HUDEP-2 (cell line): ENCODE measurements at regions not wholly inside any gene's neighbourhood (a gene's known extent, or its start where the extent isn't known, plus 50 kb on each side); places are given as distances from the start of the nearest gene placed in this dataset.
A peak's percentile ranks its signal among the peaks of the same experiment; 100 is the strongest.

Source experiments
- DNase-seq, 76 experiments: peaks; one replicate each; lab custom pipeline; 2025; ENCODE audit not compliant: unreplicated experiment in 76 of 76; lab: John Stamatoyannopoulos, UW

GRCh38 chr19:33946535-33947264, 150.0 kb downstream of the KCTD15 start:
- DNase-seq: no peak

- DNase-seq: peak in 3 of 76 experiments; percentile 2 to 17 (median 5)
Observed at GRCh38 chr19:33947265-33947964, 150.7 kb downstream of the KCTD15 start.

- DNase-seq: no peak
Observed at GRCh38 chr19:33948651-33949335, 152.1 kb downstream of the KCTD15 start.

GRCh38 chr19:33950091-33950750, 153.6 kb downstream of the KCTD15 start:
- DNase-seq: no peak

DNA sequence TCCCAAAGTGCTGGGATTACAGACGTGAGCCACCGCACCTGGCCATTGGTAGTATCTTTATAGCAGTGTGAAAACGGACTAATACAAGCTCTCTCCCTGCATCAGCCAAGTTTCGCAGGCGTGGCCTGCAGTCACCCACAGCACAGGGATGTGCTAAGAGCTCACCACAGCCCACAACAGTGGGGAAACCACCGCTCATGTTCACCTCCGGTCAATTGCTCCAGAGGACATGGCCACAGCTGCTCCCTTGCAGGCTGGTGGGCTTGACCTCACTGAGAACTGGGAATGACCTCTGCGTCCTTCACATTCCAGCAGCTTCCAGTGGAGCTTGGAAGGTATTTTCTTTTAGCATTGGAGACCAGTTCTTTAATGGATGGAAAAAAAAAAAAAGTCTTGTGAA, 156.4 kb downstream of the KCTD15 start:
- DNase-seq: no peak

- DNase-seq: no peak
Observed at GRCh38 chr19:33953592-33953991, 156.9 kb downstream of the KCTD15 start.

DNA sequence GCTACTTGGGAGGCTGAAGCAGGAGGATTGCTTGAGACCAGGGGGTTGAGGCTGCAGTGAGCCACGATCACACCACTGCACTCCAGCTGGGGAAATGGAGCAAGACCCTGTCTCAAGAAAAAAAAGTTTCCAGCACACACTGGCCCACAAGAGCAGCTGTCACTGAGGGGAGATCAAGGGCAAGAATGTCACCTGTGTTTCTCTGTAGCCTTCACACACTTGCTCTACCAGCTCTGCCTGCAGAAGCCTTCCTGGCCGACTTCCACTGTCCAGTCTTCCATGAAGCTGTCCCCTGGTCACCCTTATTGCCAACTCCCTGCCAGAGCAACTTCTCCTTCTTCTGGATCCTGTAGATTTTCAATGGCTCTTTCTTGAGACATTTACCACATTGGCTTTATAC, 158.0 kb downstream of the KCTD15 start:
- no peak for DNase-seq

- no peak for DNase-seq
Observed at GRCh38 chr19:33956941-33957340, 160.3 kb downstream of the KCTD15 start.

GRCh38 chr19:33957804-33958203, 161.1 kb downstream of the KCTD15 start:
- no peak for DNase-seq

DNA sequence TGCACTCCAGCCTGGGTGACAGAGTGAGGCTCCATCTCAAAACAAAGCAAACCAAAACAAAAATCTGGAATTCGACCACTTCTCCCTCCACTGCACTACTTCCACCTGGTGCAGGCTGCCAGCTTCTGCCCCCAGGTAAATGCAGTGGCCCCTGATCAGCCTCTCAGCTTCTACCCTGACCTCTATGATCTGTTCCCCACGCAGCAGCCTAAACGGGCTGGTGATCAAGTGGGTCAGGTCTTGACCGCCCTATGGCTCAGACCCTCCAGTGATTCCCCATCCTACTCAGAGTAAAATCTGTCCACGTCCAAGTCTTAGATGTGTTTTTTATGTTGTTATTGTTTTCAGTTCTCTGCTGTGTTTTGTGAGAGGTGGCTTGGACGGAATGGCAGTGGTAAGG, 163.9 kb downstream of the KCTD15 start:
- no peak for DNase-seq

DNA sequence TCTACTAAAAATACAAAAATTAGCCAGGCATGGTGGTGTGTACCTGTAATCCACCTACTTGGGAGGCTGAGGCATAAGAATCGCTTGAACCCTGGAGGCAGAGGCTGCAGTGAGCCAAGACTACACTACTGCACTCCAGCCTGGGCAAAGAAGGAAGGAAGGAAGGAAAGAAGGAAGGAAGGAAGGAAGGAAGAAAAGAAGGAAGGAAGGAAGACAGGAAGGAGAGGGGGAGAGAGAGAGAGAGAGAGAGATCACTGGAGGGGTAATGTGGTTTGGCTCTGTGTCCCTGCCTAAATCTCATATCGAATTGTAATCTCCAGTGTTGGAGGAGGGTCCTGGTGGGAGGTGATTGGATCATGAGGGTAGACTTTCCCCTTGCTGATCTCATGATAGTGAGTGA, 165.5 kb downstream of the KCTD15 start:
- DNase-seq: no peak

GRCh38 chr19:33963514-33963913, 166.8 kb downstream of the KCTD15 start:
- DNase-seq: no peak

GRCh38 chr19:33971073-33971472, 174.4 kb downstream of the KCTD15 start:
- DNase-seq: no peak

GRCh38 chr19:33977756-33978685, 181.4 kb downstream of the KCTD15 start:
- DNase-seq: no peak

- no peak for DNase-seq
Observed at GRCh38 chr19:33982706-33983105, 186.0 kb downstream of the KCTD15 start.

DNA sequence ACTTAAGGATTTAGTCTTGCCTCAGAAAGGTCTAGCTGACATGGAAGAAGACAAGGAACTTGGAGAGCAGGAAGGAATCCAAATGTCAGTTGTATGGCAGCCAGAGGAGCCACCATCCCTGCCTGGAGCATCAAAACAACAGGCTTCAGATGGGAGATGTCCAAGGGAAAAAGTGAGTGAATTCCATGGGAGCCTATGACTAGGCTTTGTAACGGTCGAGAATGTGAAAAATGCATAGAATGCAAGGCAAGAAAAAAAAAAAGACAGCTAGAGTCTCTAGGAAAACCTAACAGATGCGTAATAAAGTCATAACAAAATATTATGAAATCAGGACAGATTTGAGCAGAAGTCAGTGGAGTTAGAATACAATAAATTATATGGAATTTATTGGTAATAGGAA, 183.7 kb upstream of the LSM14A start:
- no peak for DNase-seq

- no peak for DNase-seq
Observed at GRCh38 chr19:33997690-33998089, 174.6 kb upstream of the LSM14A start.

DNA sequence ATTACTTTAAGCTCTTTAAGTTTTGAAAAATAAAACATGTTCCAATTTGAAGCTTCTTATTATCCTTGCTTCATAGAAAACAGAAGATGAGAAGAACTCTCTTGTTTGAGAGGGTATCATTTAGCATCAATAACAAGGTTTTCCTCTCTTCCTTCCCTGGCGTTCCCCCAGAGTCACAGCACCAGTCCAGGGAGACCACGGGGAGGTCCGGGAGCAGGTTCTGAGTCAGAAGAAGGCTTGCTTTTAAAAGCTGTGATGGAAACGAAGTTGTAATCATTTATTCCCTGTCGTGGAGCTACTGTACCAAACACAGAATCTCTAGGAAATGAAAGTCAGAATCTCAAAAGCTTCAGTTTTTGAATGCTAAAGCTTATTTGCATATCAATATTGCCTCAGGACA, 174.0 kb upstream of the LSM14A start:
- no peak for DNase-seq

- DNase-seq: peak in 1 of 76 experiments; percentile 12
Observed at GRCh38 chr19:33998739-33999345, 173.5 kb upstream of the LSM14A start.

DNA sequence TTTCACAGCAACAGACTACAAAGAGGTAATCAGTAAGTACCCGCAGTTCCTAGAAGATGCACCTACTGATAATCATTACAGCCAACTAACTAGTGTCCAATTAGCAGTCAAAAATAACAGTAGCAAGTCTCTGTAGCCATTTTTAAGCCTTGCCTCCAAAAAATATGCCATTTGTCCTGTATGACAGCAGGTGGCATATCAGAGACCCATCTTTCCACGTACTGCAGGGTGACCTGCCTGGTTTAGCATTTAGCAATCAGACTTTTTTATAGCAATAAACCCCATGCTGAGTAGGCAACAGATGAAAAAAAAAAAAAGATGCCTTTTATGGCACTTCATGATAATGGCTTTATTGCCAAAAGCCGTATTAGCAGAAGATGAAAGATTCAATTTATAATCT, 155.3 kb upstream of the LSM14A start:
- no peak for DNase-seq
